Upper lobe of left lung (tissue), 6 donors: ENCODE measurements at regions not wholly inside any gene's neighbourhood (a gene's known extent, or its start where the extent isn't known, plus 50 kb on each side); places are given as distances from the start of the nearest gene placed in this dataset.

Source experiments
- ATAC-seq, 2 donors: fragments of 200-7000 bp; cut with Tn5 transposase; one replicate each; pipeline ENCODE4 v1.9.1; 2022; ENCODE audit warnings: mild to moderate bottlenecking in 2 of 2, moderate library complexity in 2 of 2; ENCODE audit not compliant: low FRiP score in 2 of 2
- DNase-seq, 2 donors: peaks; one replicate each; pipeline ENCODE4 v3.0.0-alpha.2; 2019 to 2020
- H3K27ac ChIP-seq, 4 donors: fragments of 200-600 bp; sonication (generic); one replicate each; pipeline ENCODE4 v1.5.1; 2016 to 2019
- H3K27me3 ChIP-seq, 4 donors: fragments of 200-600 bp; sonication (generic); one replicate each; pipeline ENCODE4 v1.5.1; 2017 to 2019
- H3K36me3 ChIP-seq, 4 donors: fragments of 200-600 bp; sonication (generic); one replicate each; pipeline ENCODE4 v1.5.1; 2016 to 2019
- H3K4me1 ChIP-seq, 4 donors: fragments of 200-600 bp; sonication (generic); one replicate each; pipeline ENCODE4 v1.5.1; 2018 to 2019
- H3K4me3 ChIP-seq, 4 donors: fragments of 200-600 bp; sonication (generic); one replicate each; pipeline ENCODE4 v1.5.1; 2017 to 2019; ENCODE audit warnings: mild to moderate bottlenecking in 2 of 4, moderate library complexity in 1 of 4
- H3K9me3 ChIP-seq, 4 donors: fragments of 200-600 bp; sonication (generic); one replicate each; pipeline ENCODE4 v1.5.1; 2018 to 2019
- EP300 ChIP-seq, 4 donors: sonication (generic); formaldehyde crosslinking; IDR thresholded peaks; one replicate each; pipeline ENCODE4 v1.5.1; 2017; ENCODE audit warnings: antibody characterized with exemption in 4 of 4, control low read depth in 2 of 4
- POLR2A ChIP-seq, 4 donors: fragments of 450-650 bp; IDR thresholded peaks; one replicate each; pipeline ENCODE4 v1.5.1; 2016 to 2017; ENCODE audit warnings: antibody characterized with exemption in 4 of 4, mild to moderate bottlenecking in 2 of 4
- POLR2AphosphoS5 ChIP-seq, 2 donors: sonication (generic); formaldehyde crosslinking; IDR thresholded peaks; one replicate each; pipeline ENCODE4 v1.5.1; 2017; ENCODE audit warnings: antibody characterized with exemption in 2 of 2
- WGBS, 2 donors: methylation state at CpG; one replicate each; pipeline ENCODE4 v1.1.5; 2017 to 2018; 5-methylcytosine and 5-hydroxymethylcytosine counted together
- TF ChIP-seq, protein P1 (sequence below), 6 experiments: fragments of 450-650 bp in 4 of 6; fragments of 200-600 bp in 2 of 6; sonication (generic) in 2 of 6; IDR thresholded peaks; one replicate each; pipeline ENCODE4 v1.5.1; 2016 to 2019; ENCODE audit warnings: antibody characterized with exemption in 6 of 6
- donor health status: DM: no; HTN: no; CAD: no; lungs with moderate emphysema.
- donor health status: DM: no; HTN: yes; CAD: no; lungs with severe emphysema.

DNA sequence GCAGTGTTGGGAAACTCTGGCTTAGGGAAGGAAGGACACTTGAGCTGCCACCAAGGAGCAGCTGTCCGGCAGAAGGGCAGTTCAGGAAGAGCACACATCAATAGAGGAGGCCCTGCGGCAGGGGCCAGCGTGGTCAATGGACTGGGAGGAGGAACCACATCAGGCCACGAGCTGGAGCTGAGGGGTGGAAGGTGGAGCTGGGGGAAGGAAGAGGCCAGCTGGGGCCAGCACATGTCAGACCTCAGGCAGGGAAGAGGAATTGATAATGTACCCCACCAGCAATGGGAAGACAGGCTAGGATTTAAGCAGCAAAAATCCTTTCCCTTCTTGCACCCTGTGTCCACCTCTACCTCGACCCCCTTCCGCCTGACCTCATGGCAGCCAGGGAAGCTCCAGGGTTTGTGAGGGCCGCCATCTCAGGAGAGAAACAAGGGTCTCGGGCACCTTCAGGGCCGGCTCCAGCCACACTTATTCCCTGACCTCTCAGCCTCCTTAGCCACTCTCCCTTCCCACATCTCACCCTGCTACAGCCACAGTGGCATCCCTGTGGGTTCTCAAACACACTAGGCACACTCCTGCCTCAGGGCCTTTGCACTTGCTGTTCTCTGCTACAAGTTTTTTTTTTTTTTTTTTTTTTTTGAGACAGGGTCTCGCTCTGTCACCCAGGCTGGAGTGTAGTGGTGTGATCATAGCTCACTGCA is 157.8 kb upstream of the GRK3 start:
- DNase-seq: no peak
- peak in 1 of 2 donors; percentile 50 for ATAC-seq
- Histone ChIP-seq H3K27me3 (no peaks in the 10 kb centered on the region), H3K4me3 (no peak overlapping the region), H3K4me1 (peaks cover 26 to 41% (median 32%) of the 10 kb centered on the region in 4 donors), H3K36me3 (no peaks in the 10 kb centered on the region), H3K27ac (peak overlapping the region in 1 of 4 donors; percentile 35), H3K9me3 (no peaks in the 10 kb centered on the region)
- WGBS, 2 donors: 82 to 83% methylated on average over 9 of the region's 10 CpGs
- TF ChIP-seq POLR2AphosphoS5 (IDR thresholded peaks at IDR 0.05) (no peak), EP300 (IDR thresholded peaks at IDR 0.05) (no peak), POLR2A (IDR thresholded peaks at IDR 0.05) (no peak)
- TF ChIP-seq, protein P1, sequence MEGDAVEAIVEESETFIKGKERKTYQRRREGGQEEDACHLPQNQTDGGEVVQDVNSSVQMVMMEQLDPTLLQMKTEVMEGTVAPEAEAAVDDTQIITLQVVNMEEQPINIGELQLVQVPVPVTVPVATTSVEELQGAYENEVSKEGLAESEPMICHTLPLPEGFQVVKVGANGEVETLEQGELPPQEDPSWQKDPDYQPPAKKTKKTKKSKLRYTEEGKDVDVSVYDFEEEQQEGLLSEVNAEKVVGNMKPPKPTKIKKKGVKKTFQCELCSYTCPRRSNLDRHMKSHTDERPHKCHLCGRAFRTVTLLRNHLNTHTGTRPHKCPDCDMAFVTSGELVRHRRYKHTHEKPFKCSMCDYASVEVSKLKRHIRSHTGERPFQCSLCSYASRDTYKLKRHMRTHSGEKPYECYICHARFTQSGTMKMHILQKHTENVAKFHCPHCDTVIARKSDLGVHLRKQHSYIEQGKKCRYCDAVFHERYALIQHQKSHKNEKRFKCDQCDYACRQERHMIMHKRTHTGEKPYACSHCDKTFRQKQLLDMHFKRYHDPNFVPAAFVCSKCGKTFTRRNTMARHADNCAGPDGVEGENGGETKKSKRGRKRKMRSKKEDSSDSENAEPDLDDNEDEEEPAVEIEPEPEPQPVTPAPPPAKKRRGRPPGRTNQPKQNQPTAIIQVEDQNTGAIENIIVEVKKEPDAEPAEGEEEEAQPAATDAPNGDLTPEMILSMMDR (IDR thresholded peaks at IDR 0.05): no peak

DNA sequence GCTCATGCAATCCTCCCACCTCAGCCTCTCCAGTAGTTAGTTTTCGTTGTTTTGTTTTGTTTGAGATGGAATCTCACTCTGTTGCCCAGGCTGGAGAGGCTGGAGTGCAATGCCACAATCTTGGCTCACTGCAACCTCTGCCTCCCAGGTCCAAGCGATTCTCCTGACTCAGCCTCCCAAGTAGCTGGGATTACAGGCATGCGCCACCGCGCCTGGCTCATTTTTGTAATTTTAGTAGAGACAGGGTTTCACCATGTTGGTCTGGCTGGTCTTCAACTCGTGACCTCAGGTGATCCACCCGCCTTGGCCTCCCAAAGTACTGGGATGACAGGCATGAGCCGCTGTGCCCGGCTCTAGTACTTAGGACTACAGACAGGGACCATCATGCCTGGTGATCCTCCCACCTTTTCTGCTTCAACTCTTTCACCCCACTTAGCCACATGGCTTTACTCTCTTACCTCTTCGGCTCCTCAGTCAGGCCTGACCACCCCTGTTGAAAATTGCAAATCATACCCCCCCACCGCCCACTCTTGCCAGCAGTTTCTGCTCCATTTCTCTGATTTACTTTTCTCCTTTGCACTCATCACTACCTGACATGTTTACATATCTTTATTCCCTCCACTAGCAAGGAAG is 157.1 kb upstream of the GRK3 start:
- 94 to 97% methylated on average over 11 of the region's 11 CpGs for WGBS, 2 donors
- no peak for TF ChIP-seq EP300 (IDR thresholded peaks at IDR 0.05)
- no peak for TF ChIP-seq POLR2A (IDR thresholded peaks at IDR 0.05)
- no peak for TF ChIP-seq POLR2AphosphoS5 (IDR thresholded peaks at IDR 0.05)
- TF ChIP-seq, protein P1 (IDR thresholded peaks at IDR 0.05): no peak
- H3K27ac ChIP-seq: no peak overlapping the region

DNA sequence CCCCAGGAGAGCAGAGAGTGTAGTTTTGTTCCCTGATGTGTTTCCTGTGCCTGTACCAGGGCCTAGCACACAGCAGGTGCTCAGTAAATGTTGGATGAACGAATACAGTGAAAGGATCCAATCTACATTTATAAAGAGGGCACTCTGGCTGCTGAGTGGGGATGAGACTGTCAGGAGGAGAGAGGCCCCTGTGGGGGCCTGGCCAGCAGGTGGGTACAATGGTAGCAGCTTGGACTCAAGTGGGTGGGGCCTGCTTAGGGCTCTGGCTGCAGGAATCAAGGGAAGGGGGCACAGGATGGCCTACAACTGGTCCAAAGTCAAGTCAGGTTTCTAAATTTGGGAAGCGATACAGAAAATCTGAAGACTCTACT is 156.6 kb upstream of the GRK3 start:
- H3K9me3 ChIP-seq: no peaks in the 10 kb centered on the region
- H3K36me3 ChIP-seq: no peaks in the 10 kb centered on the region
- 89 to 96% methylated on average over 2 of the region's 2 CpGs for WGBS, 2 donors
- H3K27me3 ChIP-seq: no peaks in the 10 kb centered on the region
- DNase-seq (no peak), ATAC-seq (no peak)
- no peak for TF ChIP-seq EP300 (IDR thresholded peaks at IDR 0.05)
- TF ChIP-seq POLR2A (IDR thresholded peaks at IDR 0.05): no peak
- TF ChIP-seq, protein P1 (IDR thresholded peaks at IDR 0.05): no peak
- no peak for TF ChIP-seq POLR2AphosphoS5 (IDR thresholded peaks at IDR 0.05)
- H3K4me3 ChIP-seq: no peak overlapping the region
- H3K4me1 ChIP-seq: peaks cover 21 to 29% (median 22%) of the 10 kb centered on the region in 4 donors
- H3K27ac ChIP-seq: no peak overlapping the region

More for the DNA sequence above, 157.1 kb upstream of the GRK3 start:
- Histone ChIP-seq H3K27me3 (no peaks in the 10 kb centered on the region), H3K9me3 (no peaks in the 10 kb centered on the region), H3K4me1 (peaks cover 26 to 34% (median 28%) of the 10 kb centered on the region in 4 donors), H3K4me3 (no peak overlapping the region), H3K36me3 (no peaks in the 10 kb centered on the region)
- DNase-seq (no peak), ATAC-seq (no peak)

DNA sequence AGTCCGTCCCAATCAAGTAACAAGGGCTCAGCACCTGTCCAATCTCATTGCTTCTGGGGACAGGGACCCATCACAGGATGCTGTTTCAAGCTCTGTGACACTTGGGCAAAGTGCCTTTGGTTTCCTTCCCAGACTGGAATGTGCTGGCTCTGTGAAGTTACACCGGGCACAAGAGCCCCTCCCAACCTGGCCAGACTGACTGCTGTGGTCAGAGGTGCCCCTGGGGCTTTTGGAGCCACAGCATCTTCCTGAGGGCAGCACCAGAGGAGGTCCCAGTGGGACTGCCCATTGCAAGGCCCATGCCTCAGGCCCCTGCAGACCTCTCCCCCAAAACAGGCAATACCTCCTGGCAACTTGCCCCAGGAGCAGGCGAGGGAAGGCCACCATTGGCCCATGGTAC is 155.2 kb upstream of the GRK3 start:
- no peak for DNase-seq
- WGBS, 2 donors: 41 to 89% methylated on average over 2 to 3 of the region's 3 CpGs
- H3K27ac ChIP-seq: no peak overlapping the region

DNA sequence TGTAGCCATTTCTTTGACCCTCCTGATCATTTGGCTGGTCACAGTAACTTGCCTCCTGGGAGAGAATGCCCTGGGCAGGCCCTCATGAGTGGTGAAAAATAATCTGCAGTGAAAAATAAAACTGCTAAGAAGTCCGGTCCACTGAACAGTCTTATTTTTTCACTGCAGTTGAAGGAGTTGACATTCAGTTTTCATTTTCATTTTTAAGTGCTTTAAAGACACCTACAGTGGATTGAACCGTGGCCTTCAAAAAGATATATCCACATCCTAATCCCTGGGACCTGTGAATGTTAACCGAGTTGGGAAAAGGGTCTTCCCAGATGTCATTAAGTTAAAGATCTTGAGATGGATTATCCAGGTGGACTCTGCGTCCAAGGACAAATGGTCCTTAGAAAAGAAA is 153.6 kb upstream of the GRK3 start:
- Histone ChIP-seq H3K27ac (no peak overlapping the region), H3K36me3 (no peaks in the 10 kb centered on the region), H3K4me1 (peaks cover 2 to 6% (median 4%) of the 10 kb centered on the region in 4 donors), H3K4me3 (no peak overlapping the region), H3K9me3 (no peaks in the 10 kb centered on the region), H3K27me3 (no peaks in the 10 kb centered on the region)
- DNase-seq (no peak), ATAC-seq (no peak)
- 63 to 72% methylated on average over 4 of the region's 4 CpGs for WGBS, 2 donors
- TF ChIP-seq EP300 (IDR thresholded peaks at IDR 0.05) (no peak), POLR2AphosphoS5 (IDR thresholded peaks at IDR 0.05) (no peak), POLR2A (IDR thresholded peaks at IDR 0.05) (no peak)
- TF ChIP-seq, protein P1 (IDR thresholded peaks at IDR 0.05): no peak

More for the DNA sequence above, 155.2 kb upstream of the GRK3 start:
- H3K36me3 ChIP-seq: no peaks in the 10 kb centered on the region
- H3K27me3 ChIP-seq: no peaks in the 10 kb centered on the region
- H3K4me1 ChIP-seq: peaks cover 8 to 15% (median 9%) of the 10 kb centered on the region in 4 donors
- H3K4me3 ChIP-seq: no peak overlapping the region
- TF ChIP-seq EP300 (IDR thresholded peaks at IDR 0.05): no peak
- H3K9me3 ChIP-seq: no peaks in the 10 kb centered on the region
- ATAC-seq: no peak
